ENCODE measurements at regions not wholly inside any gene's neighbourhood (a gene's known extent, or its start where the extent isn't known, plus 50 kb on each side); places are given as distances from the start of the nearest gene placed in this dataset.
A peak's percentile ranks its signal among the peaks of the same experiment; 100 is the strongest.

DNA sequence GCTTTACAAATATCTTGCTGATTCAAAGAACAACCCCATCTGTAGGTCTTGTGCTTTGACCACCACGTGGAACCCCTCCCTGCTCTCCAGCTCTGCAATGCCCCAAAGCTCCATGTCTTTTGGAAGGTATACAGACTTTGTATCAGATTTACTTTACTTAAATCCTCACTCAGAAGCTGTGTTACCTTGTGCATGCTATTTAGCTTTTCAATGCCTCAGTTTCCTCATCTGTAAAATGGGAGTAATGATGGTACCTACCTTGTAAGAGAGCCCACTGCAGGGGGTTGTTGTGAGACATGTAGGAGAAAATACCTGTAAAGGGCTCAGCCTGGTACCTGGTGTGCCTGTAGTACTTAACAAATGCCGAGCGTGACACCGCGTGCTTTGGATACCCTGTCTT lies 200.2 kb upstream of the CHD6 start:
- DNase-seq (ENCODE audit: insufficient read length, low spot score) (no peak), FAIRE-seq (no peak)

GRCh38 chr20:41811456-41811855 lies 193.3 kb upstream of the CHD6 start:
- FAIRE-seq (no peak), DNase-seq (ENCODE audit: insufficient read length, low spot score) (no peak)

- DNase-seq (ENCODE audit: insufficient read length, low spot score) (no peak), FAIRE-seq (no peak)
Observed at GRCh38 chr20:41800040-41800439, 181.9 kb upstream of the CHD6 start.

- FAIRE-seq (no peak), DNase-seq (ENCODE audit: insufficient read length, low spot score) (no peak)
Observed at GRCh38 chr20:41798930-41799502, 180.8 kb upstream of the CHD6 start.

DNA sequence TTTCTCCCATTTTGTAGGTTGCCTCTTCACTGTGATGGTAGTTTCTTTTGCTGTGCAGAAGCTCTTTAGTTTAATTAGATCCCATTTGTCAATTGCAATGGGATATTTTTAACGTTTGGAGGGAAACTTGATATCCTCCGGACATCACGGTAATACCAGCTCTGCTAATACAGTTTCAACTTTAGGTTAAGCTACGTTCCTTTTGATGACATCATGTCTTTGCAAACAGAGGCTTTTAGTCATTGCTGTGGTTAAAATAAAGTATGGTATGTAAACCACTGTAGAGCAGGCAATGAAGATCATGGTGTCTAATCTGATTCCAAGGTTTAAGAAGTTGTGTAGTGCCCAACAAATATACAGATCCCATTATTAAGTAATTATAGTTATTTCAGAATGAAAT lies 168.0 kb upstream of the CHD6 start:
- FAIRE-seq, result no peak
- no peak for DNase-seq (ENCODE audit: insufficient read length, low spot score)

DNA sequence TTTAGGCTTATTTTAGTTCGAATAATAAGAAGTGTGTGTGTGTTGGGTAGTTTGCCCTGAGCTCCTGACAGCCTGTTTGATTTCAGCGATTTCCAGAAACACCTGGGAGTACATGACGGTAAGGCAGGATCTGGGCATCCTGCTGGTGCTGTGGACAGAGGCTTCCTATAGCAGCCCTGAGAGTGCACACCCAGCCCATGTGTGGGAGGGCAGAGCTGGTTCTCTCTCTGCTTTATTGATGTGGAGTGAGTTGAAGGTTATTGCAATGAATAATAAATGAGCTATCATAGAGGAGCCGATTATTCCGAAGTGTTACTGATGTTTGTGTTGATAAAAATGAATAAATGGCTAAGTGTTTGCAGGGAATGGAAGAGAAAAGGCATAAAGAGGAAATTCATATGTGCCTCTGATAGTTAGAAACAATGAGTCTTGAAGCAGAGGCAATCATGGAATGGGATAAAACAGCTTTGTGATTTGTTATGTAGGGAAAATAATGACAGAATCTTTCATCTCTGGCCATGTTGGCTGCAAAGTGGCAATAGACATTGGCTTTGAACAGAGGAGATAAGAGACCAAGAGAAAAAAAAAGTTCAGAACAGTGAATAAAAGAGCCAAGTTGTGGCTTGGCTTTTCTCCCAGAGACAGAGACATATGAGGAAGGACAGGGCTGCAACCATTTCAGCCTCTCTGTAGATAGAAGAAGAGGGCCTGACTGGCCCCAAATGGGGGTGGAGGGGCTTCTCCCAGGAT lies 166.2 kb upstream of the CHD6 start:
- DNase-seq (ENCODE audit: insufficient read length, low spot score) (no peak), FAIRE-seq (no peak)

- no peak for FAIRE-seq
- DNase-seq (ENCODE audit: insufficient read length, low spot score), result no peak
Observed at GRCh38 chr20:41783423-41784208, 165.4 kb upstream of the CHD6 start.

DNA sequence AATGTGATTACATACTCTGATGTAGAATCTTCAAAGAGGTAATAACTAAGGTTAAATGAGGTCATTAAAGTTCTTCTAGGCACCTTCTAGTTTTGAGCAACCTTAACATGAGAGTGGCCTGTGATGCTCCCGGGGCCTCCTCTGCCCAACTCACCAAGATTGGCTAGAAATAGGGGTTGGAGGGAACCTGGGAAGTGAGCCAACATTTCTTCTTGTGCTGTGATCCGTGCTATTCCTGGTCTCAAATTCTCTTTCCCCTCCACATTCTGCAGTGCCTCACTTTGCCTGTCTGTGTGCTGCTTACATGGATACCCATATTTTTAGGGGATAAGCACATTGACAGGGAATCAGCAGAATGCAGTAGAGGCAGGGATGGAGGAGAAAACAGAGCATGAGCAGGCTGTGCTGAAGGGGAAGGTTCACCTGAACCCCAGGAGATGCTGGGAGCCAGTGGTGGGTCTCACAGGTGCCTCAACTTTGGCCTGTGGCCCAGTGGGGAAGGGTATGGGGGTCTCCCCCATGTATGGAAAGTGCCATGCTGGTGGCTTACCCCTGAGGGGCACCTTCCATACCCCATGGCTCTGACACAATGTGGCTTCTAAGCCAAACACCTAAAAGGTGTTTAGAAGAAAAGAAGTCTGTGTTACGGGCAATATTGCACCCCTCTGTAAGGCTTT lies 164.7 kb upstream of the CHD6 start:
- no peak for FAIRE-seq

GRCh38 chr20:41782255-41782654 lies 164.1 kb upstream of the CHD6 start:
- DNase-seq (ENCODE audit: insufficient read length, low spot score) (no peak), FAIRE-seq (peak; percentile 8)

More for the DNA sequence above, 164.7 kb upstream of the CHD6 start:
- DNase-seq (ENCODE audit: insufficient read length, low spot score), result no peak

GRCh38 chr20:41776421-41776820 lies 158.2 kb upstream of the CHD6 start:
- no peak for DNase-seq (ENCODE audit: insufficient read length, low spot score)
- no peak for FAIRE-seq

DNA sequence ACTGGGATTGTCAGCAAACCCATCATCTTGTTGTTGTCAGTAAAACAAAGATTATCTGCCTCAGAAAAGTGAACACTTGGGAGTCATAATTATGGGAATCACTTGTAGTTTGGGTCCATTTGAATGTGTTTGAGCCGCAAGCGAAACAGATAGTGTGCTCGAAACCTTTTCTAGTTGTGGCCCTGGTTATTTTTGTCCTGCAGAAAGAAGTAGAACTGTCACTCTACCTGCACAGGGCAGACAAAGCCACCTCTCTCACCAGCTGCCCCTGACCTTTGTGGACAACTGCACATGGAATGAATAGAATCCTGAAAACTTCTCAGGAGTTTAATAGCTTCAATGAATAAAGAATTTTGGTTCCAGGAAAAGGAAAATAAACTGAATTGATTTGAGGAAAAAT lies 156.1 kb upstream of the CHD6 start:
- DNase-seq (ENCODE audit: insufficient read length, low spot score) (no peak), FAIRE-seq (no peak)

DNA sequence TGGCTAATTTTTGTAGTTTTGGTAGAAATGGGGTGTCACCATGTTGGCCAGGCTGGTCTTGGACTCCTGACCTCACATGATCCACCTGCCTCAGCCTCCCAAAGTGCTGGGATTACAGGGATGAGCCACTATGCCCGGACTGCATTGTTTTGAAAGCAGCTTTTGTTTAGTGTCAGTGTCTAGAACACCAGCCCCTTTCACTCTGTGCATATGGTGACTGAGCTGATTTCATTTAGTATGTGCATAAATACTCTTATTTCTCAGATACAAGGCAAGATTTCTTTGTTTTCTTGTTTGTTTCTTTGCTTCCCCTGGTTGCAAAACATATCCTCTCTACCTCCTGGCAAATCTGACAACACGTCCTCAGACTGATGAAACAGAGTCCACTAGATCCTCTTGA lies 152.8 kb upstream of the CHD6 start:
- no peak for FAIRE-seq
- no peak for DNase-seq (ENCODE audit: insufficient read length, low spot score)

DNA sequence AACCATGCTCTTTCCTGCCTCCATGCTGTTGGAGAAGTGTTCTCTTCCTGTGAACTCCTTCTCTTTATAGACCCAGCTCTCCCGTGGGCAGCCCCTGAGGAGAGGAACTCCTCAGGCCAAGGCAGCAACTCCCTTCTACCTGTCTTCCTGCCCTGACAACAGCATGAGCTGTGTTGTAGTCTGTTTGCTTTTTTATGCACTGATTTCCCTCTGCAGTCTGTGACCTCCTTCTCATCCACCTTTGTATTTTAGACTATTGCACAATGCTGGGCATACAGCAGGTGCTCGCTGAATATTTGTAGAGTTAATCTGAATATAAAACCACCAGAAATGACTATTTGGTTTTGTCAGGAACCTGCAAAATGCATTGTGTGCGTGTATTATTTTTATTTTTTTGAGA lies 152.2 kb upstream of the CHD6 start:
- FAIRE-seq (no peak), DNase-seq (ENCODE audit: insufficient read length, low spot score) (no peak)

DNA sequence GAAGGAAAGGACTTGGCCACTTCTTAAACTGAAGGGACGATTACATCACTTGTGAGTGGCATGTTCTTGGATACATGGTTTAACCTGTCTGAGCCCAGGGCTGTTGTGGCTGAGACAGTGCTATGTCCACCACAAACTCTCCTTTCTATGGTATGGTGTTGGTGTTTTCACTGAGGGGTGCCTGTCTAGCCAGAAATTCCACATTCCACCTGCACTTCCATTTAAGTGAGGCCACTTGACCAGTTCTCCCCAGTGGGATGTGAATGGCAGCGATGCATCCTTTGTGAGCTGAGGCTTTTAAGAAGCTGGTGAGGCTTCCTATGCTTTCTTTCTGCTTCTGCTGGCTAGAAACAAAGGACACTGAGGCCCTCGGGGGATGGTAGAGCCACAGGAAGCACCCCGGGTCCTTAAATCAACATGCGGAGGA lies 151.4 kb upstream of the CHD6 start:
- DNase-seq (ENCODE audit: insufficient read length, low spot score) (no peak), FAIRE-seq (no peak)

- no peak for FAIRE-seq
Observed at GRCh38 chr20:41750137-41750536, 132.0 kb upstream of the CHD6 start.

GRCh38 chr20:41748756-41749582 lies 130.8 kb upstream of the CHD6 start:
- FAIRE-seq (no peak), DNase-seq (ENCODE audit: insufficient read length, low spot score) (no peak)

More at GRCh38 chr20:41750137-41750536, 132.0 kb upstream of the CHD6 start:
- DNase-seq (ENCODE audit: insufficient read length, low spot score), result no peak

- DNase-seq (ENCODE audit: insufficient read length, low spot score) (no peak), FAIRE-seq (no peak)
Observed at GRCh38 chr20:41748051-41748450, 129.9 kb upstream of the CHD6 start.

DNA sequence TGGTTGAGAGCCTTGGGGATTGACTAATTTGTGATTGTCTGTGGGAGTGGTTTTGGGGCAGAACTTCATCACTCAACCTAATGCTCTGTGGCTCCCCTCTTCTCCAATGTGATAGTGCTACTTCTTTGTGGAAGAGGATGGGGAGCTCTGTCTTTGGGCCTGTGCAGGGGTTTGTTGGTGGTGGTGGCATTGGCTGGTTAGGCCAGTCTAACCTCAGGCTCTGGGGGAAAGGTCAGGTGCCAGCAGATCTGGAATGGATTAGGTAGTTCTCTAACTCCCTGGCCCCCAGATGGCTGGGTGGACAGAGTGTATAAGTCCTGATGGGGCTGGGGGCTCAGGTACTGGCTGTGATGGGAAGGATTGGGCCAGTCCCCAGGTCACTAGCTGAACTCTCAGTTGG lies 129.0 kb upstream of the CHD6 start:
- DNase-seq (ENCODE audit: insufficient read length, low spot score) (no peak), FAIRE-seq (no peak)

- DNase-seq (ENCODE audit: insufficient read length, low spot score) (no peak), FAIRE-seq (no peak)
Observed at GRCh38 chr20:41746635-41747034, 128.5 kb upstream of the CHD6 start.

GRCh38 chr20:41738604-41739206 lies 120.5 kb upstream of the CHD6 start:
- DNase-seq (ENCODE audit: insufficient read length, low spot score), result peak; percentile 22
- peak; percentile 81 for FAIRE-seq

Data from GM19239 (cell line).